ENCODE measurements at regions not wholly inside any gene's neighbourhood (a gene's known extent, or its start where the extent isn't known, plus 50 kb on each side); places are given as distances from the start of the nearest gene placed in this dataset.

GRCh38 chr5:120954255-120954654 is 490.2 kb downstream of the PRR16 start:
- Histone ChIP-seq H3K9me3 (peaks cover 0 to 7% (median 0%) of the 10 kb centered on the region in 4 donors), H3K36me3 (no peaks in the 10 kb centered on the region)
- TF ChIP-seq POLR2AphosphoS5 (IDR thresholded peaks at IDR 0.05) (no peak), CTCF (IDR thresholded peaks at IDR 0.05) (no peak), EP300 (IDR thresholded peaks at IDR 0.05) (no peak), POLR2A (IDR thresholded peaks at IDR 0.05) (no peak)

GRCh38 chr5:120955795-120956194 is 491.7 kb downstream of the PRR16 start:
- Histone ChIP-seq H3K27me3 (no peaks in the 10 kb centered on the region), H3K4me3 (no peak overlapping the region), H3K27ac (no peak overlapping the region), H3K36me3 (no peaks in the 10 kb centered on the region), H3K9me3 (peaks cover 0 to 7% (median 0%) of the 10 kb centered on the region in 4 donors), H3K4me1 (no peaks in the 10 kb centered on the region)
- no peak for TF ChIP-seq CTCF (IDR thresholded peaks at IDR 0.05)
- no peak for TF ChIP-seq POLR2A (IDR thresholded peaks at IDR 0.05)
- no peak for TF ChIP-seq EP300 (IDR thresholded peaks at IDR 0.05)
- TF ChIP-seq POLR2AphosphoS5 (IDR thresholded peaks at IDR 0.05): no peak
- DNase-seq: no peak
- intact Hi-C loops (cut with DNase I): no loop called here

More at GRCh38 chr5:120954255-120954654, 490.2 kb downstream of the PRR16 start:
- no peak for DNase-seq
- Histone ChIP-seq H3K27ac (no peak overlapping the region), H3K4me1 (no peaks in the 10 kb centered on the region), H3K27me3 (no peaks in the 10 kb centered on the region), H3K4me3 (no peak overlapping the region)
- intact Hi-C loops (cut with DNase I): no loop called here

GRCh38 chr5:120958877-120959485 is 494.9 kb downstream of the PRR16 start:
- no peaks in the 10 kb centered on the region for H3K4me1 ChIP-seq
- no peak overlapping the region for H3K27ac ChIP-seq
- no peaks in the 10 kb centered on the region for H3K36me3 ChIP-seq
- peaks cover 0 to 3% (median 0%) of the 10 kb centered on the region in 4 donors for H3K9me3 ChIP-seq
- intact Hi-C loops (cut with DNase I): no loop called here
- no peak for DNase-seq
- H3K27me3 ChIP-seq: no peaks in the 10 kb centered on the region
- no peak overlapping the region for H3K4me3 ChIP-seq
- TF ChIP-seq POLR2A (IDR thresholded peaks at IDR 0.05) (no peak), CTCF (IDR thresholded peaks at IDR 0.05) (no peak), EP300 (IDR thresholded peaks at IDR 0.05) (no peak), POLR2AphosphoS5 (IDR thresholded peaks at IDR 0.05) (no peak)
- WGBS, 2 donors: 27 to 77% methylated on average over 7 of the region's 7 CpGs

- H3K27ac ChIP-seq: no peak overlapping the region
- intact Hi-C loops (cut with DNase I): no loop called here
- WGBS, 2 donors: 90% methylated on average over 1 of the region's 1 CpG
- no peaks in the 10 kb centered on the region for H3K36me3 ChIP-seq
- H3K27me3 ChIP-seq: no peaks in the 10 kb centered on the region
- TF ChIP-seq CTCF (IDR thresholded peaks at IDR 0.05) (no peak), EP300 (IDR thresholded peaks at IDR 0.05) (no peak), POLR2AphosphoS5 (IDR thresholded peaks at IDR 0.05) (no peak), POLR2A (IDR thresholded peaks at IDR 0.05) (no peak)
- H3K4me1 ChIP-seq: no peaks in the 10 kb centered on the region
- no peak overlapping the region for H3K4me3 ChIP-seq
- no peaks in the 10 kb centered on the region for H3K9me3 ChIP-seq
- DNase-seq: no peak
Observed at GRCh38 chr5:120960510-120960909, 496.4 kb downstream of the PRR16 start.

- intact Hi-C loops (cut with DNase I): no loop called here
- DNase-seq: no peak
- Histone ChIP-seq H3K27me3 (no peaks in the 10 kb centered on the region), H3K36me3 (no peaks in the 10 kb centered on the region), H3K4me1 (no peaks in the 10 kb centered on the region), H3K27ac (no peak overlapping the region), H3K4me3 (no peak overlapping the region), H3K9me3 (no peaks in the 10 kb centered on the region)
- no peak for TF ChIP-seq CTCF (IDR thresholded peaks at IDR 0.05)
Observed at GRCh38 chr5:120967366-120967765, 503.3 kb downstream of the PRR16 start.

All from sigmoid colon (tissue), 6 donors.